Common myeloid progenitor, CD34-positive (primary cell): ENCODE measurements at regions not wholly inside any gene's neighbourhood (a gene's known extent, or its start where the extent isn't known, plus 50 kb on each side); places are given as distances from the start of the nearest gene placed in this dataset.
A peak's percentile ranks its signal among the peaks of the same experiment; 100 is the strongest.

Experiments
- CTCF ChIA-PET: fragments of 350-600 bp; sonication (Branson Sonifier 250); formaldehyde crosslinking; loops from one replicate; lab custom pipeline; 2021; ENCODE audit warnings: antibody characterized with exemption; lab: Charles Lee
- POLR2A ChIA-PET: fragments of 350-600 bp; sonication (Branson Sonifier 250); formaldehyde crosslinking; loops from one replicate; lab custom pipeline; 2021; ENCODE audit warnings: antibody characterized with exemption; lab: Charles Lee
- DNase-seq, 3 donors: peaks; one replicate each; pipeline versions ENCODE4 v3.0.0 to v3.0.0-alpha.2; 2013
- H3K27ac ChIP-seq, 2 experiments: 1 replicate in 1 of 2; 2 replicates in 1 of 2; pipeline ENCODE4 v1.7.0; 2013; ENCODE audit warnings: inconsistent platforms in 2 of 2, low read length in 2 of 2, mild to moderate bottlenecking in 2 of 2, low read depth in 1 of 2, moderate library complexity in 1 of 2; ENCODE audit not compliant: severe bottlenecking in 2 of 2, insufficient read depth in 1 of 2, poor library complexity in 1 of 2
- H3K27me3 ChIP-seq, 5 experiments: replicated peaks in 2 of 5; 1 replicate in 3 of 5; 2 replicates in 2 of 5; pipeline versions ENCODE4 v1.6.1 to v1.7.0; 2013; ENCODE audit warnings: low read length in 4 of 5, mild to moderate bottlenecking in 2 of 5, moderate library complexity in 2 of 5, inconsistent platforms in 1 of 5; ENCODE audit not compliant: insufficient read depth in 5 of 5, control insufficient read depth in 4 of 5
- H3K36me3 ChIP-seq, 4 experiments: 1 replicate in 2 of 4; 2 replicates in 2 of 4; pipeline versions ENCODE4 v1.6.1 to v1.7.0; 2013; ENCODE audit warnings: low read length in 3 of 4, control low read depth in 1 of 4, mild to moderate bottlenecking in 1 of 4; ENCODE audit not compliant: control insufficient read depth in 4 of 4, insufficient read depth in 4 of 4
- H3K4me1 ChIP-seq, 4 experiments: 1 replicate in 3 of 4; 2 replicates in 1 of 4; pipeline versions ENCODE4 v1.6.1 to v1.7.1; 2013; ENCODE audit warnings: low read length in 3 of 4, mild to moderate bottlenecking in 3 of 4, control low read depth in 1 of 4, inconsistent platforms in 1 of 4, moderate library complexity in 1 of 4; ENCODE audit not compliant: control insufficient read depth in 4 of 4, insufficient read depth in 4 of 4; ENCODE audit errors: control extremely low read depth in 1 of 4
- H3K4me3 ChIP-seq, 7 experiments: 1 replicate in 4 of 7; 2 replicates in 3 of 7; pipeline versions ENCODE4 v1.5.1 to v1.7.0; 2013; ENCODE audit warnings: mild to moderate bottlenecking in 7 of 7, low read length in 6 of 7, moderate library complexity in 6 of 7, inconsistent platforms in 2 of 7, low read depth in 2 of 7, control low read depth in 1 of 7; ENCODE audit not compliant: insufficient read depth in 4 of 7, control insufficient read depth in 1 of 7; ENCODE audit errors: extremely low read depth in 1 of 7
- H3K9me3 ChIP-seq, 5 experiments: 1 replicate in 4 of 5; 2 replicates in 1 of 5; pipeline versions ENCODE4 v1.6.1 to v1.7.1; 2013; ENCODE audit warnings: low read length in 4 of 5, mild to moderate bottlenecking in 2 of 5, inconsistent platforms in 1 of 5, low read depth in 1 of 5, moderate library complexity in 1 of 5; ENCODE audit not compliant: control insufficient read depth in 4 of 5, insufficient read depth in 2 of 5; ENCODE audit errors: control extremely low read depth in 1 of 5
- whole genome bisulfite sequencing: methylation state at CpG from one replicate; pipeline ENCODE4 v1.1.5; 2013; ENCODE audit not compliant: insufficient coverage; 5-methylcytosine and 5-hydroxymethylcytosine counted together

GRCh38 chr10:3951993-3952392, 167.0 kb upstream of the KLF6 start:
- no peaks in the 10 kb centered on the region for H3K9me3 ChIP-seq

GRCh38 chr10:3950676-3951275, 165.8 kb upstream of the KLF6 start:
- Histone ChIP-seq H3K27me3 (no peaks in the 10 kb centered on the region), H3K27ac (no peak overlapping the region), H3K4me1 (peaks cover 0 to 18% (median 10%) of the 10 kb centered on the region in 4 experiments), H3K4me3 (no peak overlapping the region), H3K36me3 (no peaks in the 10 kb centered on the region), H3K9me3 (no peaks in the 10 kb centered on the region)
- peak; percentile 49 to 85 (median 81) for DNase-seq
- ChIA-PET POLR2A (no interaction called here), CTCF (interaction anchor here (1.4 kb wide), 1 partner anchor 29 kb away, joined by 3 read pairs; no protein-coding TSS in a partner anchor)
- 81% methylated on average over 3 of the region's 12 CpGs for WGBS

More at GRCh38 chr10:3951993-3952392, 167.0 kb upstream of the KLF6 start:
- ChIA-PET CTCF (interaction anchor here (0.6 kb wide), 1 partner anchor 405 kb away, joined by 3 read pairs; no protein-coding TSS in a partner anchor), POLR2A (no interaction called here)
- 95% methylated on average over 12 of the region's 12 CpGs for WGBS
- no peak overlapping the region for H3K4me3 ChIP-seq
- no peak for DNase-seq
- no peaks in the 10 kb centered on the region for H3K27me3 ChIP-seq
- H3K4me1 ChIP-seq, result peaks cover 0 to 15% (median 10%) of the 10 kb centered on the region in 4 experiments
- H3K27ac ChIP-seq, result no peak overlapping the region
- no peaks in the 10 kb centered on the region for H3K36me3 ChIP-seq

- POLR2A ChIA-PET, result interaction anchor here (0.7 kb wide), 1 partner anchor 14 kb away, joined by 3 read pairs; no protein-coding TSS in a partner anchor
- CTCF ChIA-PET, result interaction anchor here (1.0 to 1.4 kb wide), 2 partner anchors 11 to 28 kb away, joined by 3 read pairs; no protein-coding TSS in a partner anchor
- no peaks in the 10 kb centered on the region for H3K9me3 ChIP-seq
- H3K4me1 ChIP-seq, result peaks cover 0 to 20% (median 10%) of the 10 kb centered on the region in 4 experiments
- WGBS, result 97% methylated on average over 7 of the region's 10 CpGs
- H3K4me3 ChIP-seq, result no peak overlapping the region
- no peaks in the 10 kb centered on the region for H3K27me3 ChIP-seq
- DNase-seq, result no peak
- no peak overlapping the region for H3K27ac ChIP-seq
- H3K36me3 ChIP-seq, result no peaks in the 10 kb centered on the region
Measured at GRCh38 chr10:3949711-3950110, 164.7 kb upstream of the KLF6 start.

- DNase-seq, result peak; percentile 73 to 94 (median 92)
- ChIA-PET CTCF (no interaction called here), POLR2A (interaction anchor here (1.1 kb wide), 1 partner anchor 164 kb away, joined by 3 read pairs; the partner anchor contains the start of gene KLF6)
- WGBS, result 74% methylated on average over 6 of the region's 9 CpGs
- peaks cover 0 to 2% (median 0%) of the 10 kb centered on the region in 5 experiments for H3K9me3 ChIP-seq
- H3K4me3 ChIP-seq, result no peak overlapping the region
- H3K36me3 ChIP-seq, result no peaks in the 10 kb centered on the region
- H3K4me1 ChIP-seq, result peaks cover 0 to 20% (median 10%) of the 10 kb centered on the region in 4 experiments
- H3K27ac ChIP-seq, result no peak overlapping the region
- no peaks in the 10 kb centered on the region for H3K27me3 ChIP-seq
Measured at GRCh38 chr10:3948843-3949242, 163.8 kb upstream of the KLF6 start.

GRCh38 chr10:3946234-3947229, 161.5 kb upstream of the KLF6 start:
- no peak for DNase-seq
- Histone ChIP-seq H3K4me1 (peaks cover 0 to 20% (median 10%) of the 10 kb centered on the region in 4 experiments), H3K36me3 (no peaks in the 10 kb centered on the region), H3K4me3 (no peak overlapping the region), H3K27ac (no peak overlapping the region), H3K9me3 (peaks cover 0 to 2% (median 0%) of the 10 kb centered on the region in 5 experiments), H3K27me3 (no peaks in the 10 kb centered on the region)
- ChIA-PET CTCF (no interaction called here), POLR2A (interaction anchor here (0.6 kb wide), 1 partner anchor 306 kb away, joined by 3 read pairs; no protein-coding TSS in a partner anchor)
- 93% methylated on average over 3 of the region's 9 CpGs for WGBS

GRCh38 chr10:3945026-3945425, 160.0 kb upstream of the KLF6 start:
- DNase-seq, result no peak
- ChIA-PET CTCF (no interaction called here), POLR2A (no interaction called here)
- Histone ChIP-seq H3K36me3 (no peaks in the 10 kb centered on the region), H3K4me1 (peaks cover 0 to 11% (median 5%) of the 10 kb centered on the region in 4 experiments), H3K9me3 (peaks cover 0 to 2% (median 0%) of the 10 kb centered on the region in 5 experiments), H3K4me3 (no peak overlapping the region), H3K27ac (no peak overlapping the region), H3K27me3 (no peaks in the 10 kb centered on the region)
- 98% methylated on average over 5 of the region's 5 CpGs for WGBS
